ENCODE measurements at regions not wholly inside any gene's neighbourhood (a gene's known extent, or its start where the extent isn't known, plus 50 kb on each side); places are given as distances from the start of the nearest gene placed in this dataset.

DNA sequence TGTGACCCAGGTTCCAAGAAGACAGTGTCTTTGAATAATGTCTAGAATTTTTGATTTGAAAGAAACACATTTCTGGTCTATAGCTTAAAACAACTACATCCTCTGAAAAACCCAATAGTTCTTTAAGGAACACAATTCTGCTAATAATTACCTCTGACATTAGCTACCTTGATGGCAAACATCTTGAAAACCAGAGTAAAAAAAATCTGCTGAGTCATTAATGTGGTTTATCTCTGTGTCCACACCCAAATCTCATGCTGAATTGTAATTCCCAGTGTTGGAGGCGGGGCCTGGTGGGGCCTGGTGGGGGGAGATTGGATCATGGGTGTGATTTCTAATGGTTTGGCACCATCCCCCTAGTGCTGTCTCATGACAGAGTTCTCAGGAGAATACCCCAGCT, 1233.8 kb downstream of the NLGN4X start:
- intact Hi-C loops (cut with DNase I) = no loop called here
- ATAC-seq = no peak
- Histone ChIP-seq H3K27me3 (no peaks in the 10 kb centered on the region), H3K9me3 (peaks cover 0 to 16% (median 0%) of the 10 kb centered on the region in 11 donors), H3K27ac (no peak overlapping the region), H3K4me1 (no peaks in the 10 kb centered on the region), H3K4me3 (no peak overlapping the region), H3K36me3 (no peaks in the 10 kb centered on the region)
- DNase-seq = no peak
- TF ChIP-seq CTCF (IDR thresholded peaks at IDR 0.05) = no peak
- WGBS, 2 donors = 68 to 85% methylated on average over 1 of the region's 1 CpG

DNA sequence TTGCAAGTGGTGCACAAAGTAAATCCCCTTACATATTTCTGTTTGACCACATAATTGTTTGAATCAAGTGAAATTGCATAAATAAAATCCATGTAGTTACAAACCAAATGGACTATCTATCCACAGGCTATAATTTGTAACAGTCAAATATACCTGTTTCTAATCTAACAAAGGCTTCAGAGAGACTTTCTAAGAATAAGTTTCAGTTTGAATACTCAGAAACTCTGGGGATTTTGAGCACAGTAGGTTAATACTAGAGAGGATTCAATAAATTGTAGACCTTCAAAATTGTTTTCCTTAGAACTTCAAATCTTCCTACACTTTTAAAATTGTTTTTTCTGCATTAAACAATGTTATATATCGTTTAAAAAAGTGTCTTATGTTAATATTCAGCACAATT, 1250.1 kb downstream of the NLGN4X start:
- no peak for DNase-seq
- no peak for TF ChIP-seq CTCF (IDR thresholded peaks at IDR 0.05)
- H3K27ac ChIP-seq = no peak overlapping the region
- intact Hi-C loops (cut with DNase I) = no loop called here
- WGBS, 2 donors = 51 to 54% methylated on average over 1 of the region's 1 CpG
- no peak for ATAC-seq
- H3K4me3 ChIP-seq = no peak overlapping the region
- no peaks in the 10 kb centered on the region for H3K4me1 ChIP-seq
- H3K9me3 ChIP-seq = peaks cover 0 to 8% (median 0%) of the 10 kb centered on the region in 11 donors
- H3K36me3 ChIP-seq = no peaks in the 10 kb centered on the region
- H3K27me3 ChIP-seq = no peaks in the 10 kb centered on the region

DNA sequence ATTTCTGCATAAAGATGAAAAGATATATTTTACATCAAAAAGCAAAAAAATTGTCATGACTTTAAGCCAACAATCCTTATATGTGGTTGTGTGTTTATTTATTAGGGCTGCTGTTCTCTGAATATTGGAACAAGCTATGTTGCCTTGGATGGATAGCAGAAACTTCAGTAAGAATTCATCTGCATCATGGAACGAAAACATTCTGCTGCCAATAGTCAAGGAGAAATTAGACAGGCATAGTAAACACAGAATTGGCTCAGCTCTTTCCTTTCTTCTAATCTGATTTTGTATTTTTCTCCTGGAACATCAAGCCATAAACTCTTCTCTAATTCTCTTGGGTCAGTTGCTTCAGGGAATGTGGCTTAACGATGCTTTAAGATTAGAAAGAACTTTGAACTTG, 1257.0 kb downstream of the NLGN4X start:
- 61 to 71% methylated on average over 2 of the region's 2 CpGs for WGBS, 2 donors
- no peaks in the 10 kb centered on the region for H3K4me1 ChIP-seq
- intact Hi-C loops (cut with DNase I) = no loop called here
- DNase-seq = no peak
- TF ChIP-seq CTCF (IDR thresholded peaks at IDR 0.05) = no peak
- H3K36me3 ChIP-seq = no peaks in the 10 kb centered on the region
- ATAC-seq = no peak
- peaks cover 0 to 18% (median 0%) of the 10 kb centered on the region in 11 donors for H3K9me3 ChIP-seq
- no peaks in the 10 kb centered on the region for H3K27me3 ChIP-seq
- H3K27ac ChIP-seq = no peak overlapping the region
- no peak overlapping the region for H3K4me3 ChIP-seq

GRCh38 chrX:4964112-4964511, 1250.7 kb upstream of the PRKX start:
- WGBS, 2 donors = 33 to 48% methylated on average over 3 of the region's 3 CpGs
- H3K27ac ChIP-seq = no peak overlapping the region
- H3K36me3 ChIP-seq = no peaks in the 10 kb centered on the region
- H3K9me3 ChIP-seq = peaks cover 0 to 13% (median 0%) of the 10 kb centered on the region in 11 donors
- no peak for DNase-seq
- H3K27me3 ChIP-seq = no peaks in the 10 kb centered on the region
- H3K4me1 ChIP-seq = no peaks in the 10 kb centered on the region
- no peak for TF ChIP-seq CTCF (IDR thresholded peaks at IDR 0.05)
- no peak for ATAC-seq
- no peak overlapping the region for H3K4me3 ChIP-seq
- intact Hi-C loops (cut with DNase I) = no loop called here

- H3K27ac ChIP-seq = no peak overlapping the region
- intact Hi-C loops (cut with DNase I) = no loop called here
- H3K4me1 ChIP-seq = no peaks in the 10 kb centered on the region
- TF ChIP-seq CTCF (IDR thresholded peaks at IDR 0.05) = no peak
- H3K4me3 ChIP-seq = no peak overlapping the region
- WGBS, 2 donors = 80 to 90% methylated on average over 2 of the region's 2 CpGs
- no peak for ATAC-seq
- no peak for DNase-seq
- no peaks in the 10 kb centered on the region for H3K27me3 ChIP-seq
- peaks cover 0 to 13% (median 0%) of the 10 kb centered on the region in 11 donors for H3K9me3 ChIP-seq
- H3K36me3 ChIP-seq = no peaks in the 10 kb centered on the region
Measured at GRCh38 chrX:4963432-4963831, 1250.0 kb upstream of the PRKX start.
